ENCODE measurements at regions not wholly inside any gene's neighbourhood (a gene's known extent, or its start where the extent isn't known, plus 50 kb on each side); places are given as distances from the start of the nearest gene placed in this dataset.

GRCh38 chr17:65466547-65466946 is 94.9 kb downstream of the AXIN2 start:
- no peak for TF ChIP-seq CTCF (conservative IDR thresholded peaks at IDR 0.05 in 1 of 2, IDR thresholded peaks at IDR 0.05 in 1 of 2; ENCODE audit: extremely low read depth in 1 of 2, insufficient read depth in 1 of 2, low read depth in 1 of 2, low read length in 2 of 2)
- TF ChIP-seq EZH2 (IDR thresholded peaks at IDR 0.05; ENCODE audit: borderline replicate concordance, low read length) = no peak

All from mammary epithelial cell (primary cell).